ENCODE measurements at regions not wholly inside any gene's neighbourhood (a gene's known extent, or its start where the extent isn't known, plus 50 kb on each side); places are given as distances from the start of the nearest gene placed in this dataset.

- Histone ChIP-seq H3K9me3 (ENCODE audit: control insufficient read depth, insufficient read depth, low read depth, low read length) (peaks cover 21% of the 10 kb centered on the region), H3K9ac (ENCODE audit: low read length) (no peak overlapping the region), H3K36me3 (ENCODE audit: control insufficient read depth, insufficient read depth, low read length) (peaks cover 6% of the 10 kb centered on the region; the same call in 1 of the 2 replicates), H3K27me3 (ENCODE audit: control insufficient read depth, insufficient read depth, low read length) (no peaks in the 10 kb centered on the region), H3K4me1 (ENCODE audit: control insufficient read depth, insufficient read depth, low read length) (no peaks in the 10 kb centered on the region), H3K27ac (ENCODE audit: low read depth, low read length) (no peak overlapping the region), H3K4me3 (ENCODE audit: low read depth, low read length) (no peak overlapping the region)
Observed at GRCh38 chr11:70494559-70495350, 96.4 kb downstream of the CTTN start.

- Histone ChIP-seq H3K9me3 (ENCODE audit: control insufficient read depth, insufficient read depth, low read depth, low read length) (peaks cover 14% of the 10 kb centered on the region), H3K4me1 (ENCODE audit: control insufficient read depth, insufficient read depth, low read length) (peaks cover 5% of the 10 kb centered on the region; the same call in 1 of the 2 replicates), H3K27ac (ENCODE audit: low read depth, low read length) (no peak overlapping the region), H3K4me3 (ENCODE audit: low read depth, low read length) (no peak overlapping the region), H3K9ac (ENCODE audit: low read length) (no peak overlapping the region), H3K27me3 (ENCODE audit: control insufficient read depth, insufficient read depth, low read length) (no peaks in the 10 kb centered on the region), H3K36me3 (ENCODE audit: control insufficient read depth, insufficient read depth, low read length) (peaks cover 5% of the 10 kb centered on the region; the same call in 1 of the 2 replicates)
Observed at GRCh38 chr11:70495351-70496310, 97.3 kb downstream of the CTTN start.

GRCh38 chr11:70496591-70497535 lies 98.5 kb downstream of the CTTN start:
- H3K27me3 ChIP-seq (ENCODE audit: control insufficient read depth, insufficient read depth, low read length), result no peaks in the 10 kb centered on the region

GRCh38 chr11:70497536-70498075 lies 99.3 kb downstream of the CTTN start:
- Histone ChIP-seq H3K9me3 (ENCODE audit: control insufficient read depth, insufficient read depth, low read depth, low read length) (no peaks in the 10 kb centered on the region), H3K36me3 (ENCODE audit: control insufficient read depth, insufficient read depth, low read length) (no peaks in the 10 kb centered on the region), H3K4me3 (ENCODE audit: low read depth, low read length) (no peak overlapping the region), H3K4me1 (ENCODE audit: control insufficient read depth, insufficient read depth, low read length) (peaks cover 5% of the 10 kb centered on the region; the same call in 1 of the 2 replicates), H3K27ac (ENCODE audit: low read depth, low read length) (no peak overlapping the region), H3K27me3 (ENCODE audit: control insufficient read depth, insufficient read depth, low read length) (no peaks in the 10 kb centered on the region), H3K9ac (ENCODE audit: low read length) (no peak overlapping the region)

More at GRCh38 chr11:70496591-70497535, 98.5 kb downstream of the CTTN start:
- H3K36me3 ChIP-seq (ENCODE audit: control insufficient read depth, insufficient read depth, low read length), result no peaks in the 10 kb centered on the region
- H3K4me3 ChIP-seq (ENCODE audit: low read depth, low read length), result no peak overlapping the region
- H3K9me3 ChIP-seq (ENCODE audit: control insufficient read depth, insufficient read depth, low read depth, low read length), result peaks cover 2% of the 10 kb centered on the region
- H3K4me1 ChIP-seq (ENCODE audit: control insufficient read depth, insufficient read depth, low read length), result peaks cover 5% of the 10 kb centered on the region; the same call in 1 of the 2 replicates
- H3K27ac ChIP-seq (ENCODE audit: low read depth, low read length), result no peak overlapping the region
- H3K9ac ChIP-seq (ENCODE audit: low read length), result no peak overlapping the region

- H3K27ac ChIP-seq (ENCODE audit: low read depth, low read length), result no peak overlapping the region
- no peaks in the 10 kb centered on the region for H3K9me3 ChIP-seq (ENCODE audit: control insufficient read depth, insufficient read depth, low read depth, low read length)
- no peaks in the 10 kb centered on the region for H3K36me3 ChIP-seq (ENCODE audit: control insufficient read depth, insufficient read depth, low read length)
- no peaks in the 10 kb centered on the region for H3K27me3 ChIP-seq (ENCODE audit: control insufficient read depth, insufficient read depth, low read length)
- no peak overlapping the region for H3K4me3 ChIP-seq (ENCODE audit: low read depth, low read length)
- H3K4me1 ChIP-seq (ENCODE audit: control insufficient read depth, insufficient read depth, low read length), result peaks cover 5% of the 10 kb centered on the region; the same call in 1 of the 2 replicates
- H3K9ac ChIP-seq (ENCODE audit: low read length), result no peak overlapping the region
Observed at GRCh38 chr11:70498171-70498571, 99.8 kb downstream of the CTTN start.

- no peaks in the 10 kb centered on the region for H3K36me3 ChIP-seq (ENCODE audit: control insufficient read depth, insufficient read depth, low read length)
- H3K4me1 ChIP-seq (ENCODE audit: control insufficient read depth, insufficient read depth, low read length), result peaks cover 15% of the 10 kb centered on the region
- H3K9me3 ChIP-seq (ENCODE audit: control insufficient read depth, insufficient read depth, low read depth, low read length), result no peaks in the 10 kb centered on the region
- no peaks in the 10 kb centered on the region for H3K27me3 ChIP-seq (ENCODE audit: control insufficient read depth, insufficient read depth, low read length)
- H3K27ac ChIP-seq (ENCODE audit: low read depth, low read length), result no peak overlapping the region
- H3K9ac ChIP-seq (ENCODE audit: low read length), result no peak overlapping the region
- no peak overlapping the region for H3K4me3 ChIP-seq (ENCODE audit: low read depth, low read length)
Observed at GRCh38 chr11:70498976-70499801, 100.9 kb downstream of the CTTN start.

GRCh38 chr11:70500076-70500847 lies 101.9 kb downstream of the CTTN start:
- H3K9me3 ChIP-seq (ENCODE audit: control insufficient read depth, insufficient read depth, low read depth, low read length), result no peaks in the 10 kb centered on the region
- no peaks in the 10 kb centered on the region for H3K27me3 ChIP-seq (ENCODE audit: control insufficient read depth, insufficient read depth, low read length)
- no peak overlapping the region for H3K9ac ChIP-seq (ENCODE audit: low read length)
- H3K27ac ChIP-seq (ENCODE audit: low read depth, low read length), result no peak overlapping the region
- no peak overlapping the region for H3K4me3 ChIP-seq (ENCODE audit: low read depth, low read length)
- H3K36me3 ChIP-seq (ENCODE audit: control insufficient read depth, insufficient read depth, low read length), result no peaks in the 10 kb centered on the region
- H3K4me1 ChIP-seq (ENCODE audit: control insufficient read depth, insufficient read depth, low read length), result peaks cover 17% of the 10 kb centered on the region

- no peak overlapping the region for H3K27ac ChIP-seq (ENCODE audit: low read depth, low read length)
- no peak overlapping the region for H3K9ac ChIP-seq (ENCODE audit: low read length)
Observed at GRCh38 chr11:70501051-70501901, 102.9 kb downstream of the CTTN start.

More at GRCh38 chr11:70501051-70501901, 102.9 kb downstream of the CTTN start:
- Histone ChIP-seq H3K4me1 (ENCODE audit: control insufficient read depth, insufficient read depth, low read length) (peaks cover 17% of the 10 kb centered on the region), H3K27me3 (ENCODE audit: control insufficient read depth, insufficient read depth, low read length) (no peaks in the 10 kb centered on the region), H3K36me3 (ENCODE audit: control insufficient read depth, insufficient read depth, low read length) (no peaks in the 10 kb centered on the region), H3K9me3 (ENCODE audit: control insufficient read depth, insufficient read depth, low read depth, low read length) (no peaks in the 10 kb centered on the region), H3K4me3 (ENCODE audit: low read depth, low read length) (no peak overlapping the region)

All from HUES6 (cell line).